NCI-H1417 (cell line): ENCODE measurements at regions not wholly inside any gene's neighbourhood (a gene's known extent, or its start where the extent isn't known, plus 50 kb on each side); places are given as distances from the start of the nearest gene placed in this dataset.
A peak's percentile ranks its signal among the peaks of the same experiment; 100 is the strongest.

Source experiments
- DNase-seq, 3 experiments: peaks; one replicate each; lab custom pipeline; 2025; lab: John Stamatoyannopoulos, UW

DNA sequence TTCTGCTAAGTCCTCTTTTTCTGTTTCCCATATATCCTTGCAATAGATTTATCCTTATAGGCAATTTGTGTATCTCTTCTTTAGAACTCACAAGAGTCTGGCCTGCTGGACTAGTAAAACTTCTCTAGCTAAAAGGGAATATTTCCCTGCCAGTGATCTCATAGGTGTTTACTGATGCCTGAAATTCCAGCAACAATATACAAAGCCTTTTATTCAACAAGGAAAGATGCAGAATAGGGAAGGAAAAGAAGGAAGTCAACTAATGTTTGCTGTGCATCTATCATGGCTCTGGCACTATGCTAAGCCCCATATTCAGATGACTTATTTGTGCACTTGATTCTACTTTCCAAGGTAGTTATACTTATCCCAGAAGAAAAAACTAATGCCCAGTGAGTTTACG, 160.0 kb upstream of the DMRTA1 start:
- no peak for DNase-seq

DNA sequence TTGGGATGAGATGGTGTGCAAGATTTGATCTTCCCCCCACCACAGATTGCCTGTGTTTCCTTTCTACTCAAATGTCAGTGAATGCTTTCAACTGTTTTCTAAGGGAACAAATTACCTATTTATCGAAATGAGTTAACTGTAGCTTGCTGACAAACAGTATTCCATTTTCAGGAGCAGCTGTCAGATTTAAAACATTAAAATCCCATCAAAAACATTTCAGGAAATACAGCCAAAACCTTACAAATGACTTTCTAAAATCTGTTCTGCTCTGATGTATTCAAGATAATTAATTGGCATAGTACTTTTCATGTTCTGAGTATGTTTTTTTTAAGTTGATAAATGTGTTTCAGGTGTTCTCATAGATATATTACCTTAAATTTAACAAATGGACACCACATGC, 158.0 kb upstream of the DMRTA1 start:
- DNase-seq: no peak

DNA sequence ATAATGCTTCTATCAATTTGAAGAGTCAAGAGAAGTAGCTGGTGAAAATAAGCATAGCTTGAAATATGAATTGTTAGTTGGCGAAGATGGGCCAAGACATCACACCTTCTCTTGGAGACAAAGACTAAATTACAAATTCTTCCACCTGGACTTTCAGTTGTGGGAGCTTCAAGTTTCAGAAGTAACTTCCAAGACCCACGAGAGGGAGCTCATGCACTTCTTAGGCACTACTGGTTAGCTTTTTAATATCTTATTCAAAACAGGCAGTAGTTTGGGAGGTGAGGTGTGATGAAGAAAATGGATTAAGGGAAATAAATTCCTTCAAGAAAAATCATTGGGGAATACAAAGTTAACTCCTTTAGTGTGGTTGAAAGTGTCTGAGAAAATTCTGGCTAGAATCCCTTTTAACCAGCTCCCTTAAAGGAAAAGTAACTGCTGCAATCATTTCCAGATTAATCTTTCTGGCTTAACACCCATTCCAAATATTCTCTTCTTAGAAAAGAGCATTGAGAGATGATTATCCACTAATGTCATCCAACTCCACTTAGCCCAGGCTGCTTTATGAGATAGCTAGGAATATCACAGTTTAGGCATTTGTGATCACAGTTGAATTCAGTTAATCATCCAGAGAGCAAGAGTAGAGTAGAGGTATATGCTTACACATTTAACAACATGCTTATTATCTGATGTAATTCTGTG, 139.5 kb upstream of the DMRTA1 start:
- peak in 1 of 3 experiments; percentile 24 for DNase-seq

DNA sequence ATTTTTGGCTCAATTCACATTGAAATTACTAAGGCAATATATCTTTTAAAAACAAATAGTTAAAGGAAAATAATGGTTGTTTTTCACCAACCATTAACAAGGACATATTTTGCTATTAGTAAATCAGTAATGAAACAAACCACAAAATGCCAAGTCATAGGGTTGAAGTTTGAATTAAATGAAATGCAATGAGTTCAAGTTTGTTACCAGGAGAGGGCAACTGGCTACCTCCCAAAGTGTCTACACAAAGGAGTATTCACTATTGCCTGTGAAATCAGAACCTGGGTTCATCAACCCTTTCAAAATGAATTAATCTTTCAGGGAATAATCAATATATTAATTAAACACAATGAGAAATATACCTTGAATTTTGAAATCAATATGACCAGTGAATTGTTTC, 138.4 kb upstream of the DMRTA1 start:
- DNase-seq: no peak

DNA sequence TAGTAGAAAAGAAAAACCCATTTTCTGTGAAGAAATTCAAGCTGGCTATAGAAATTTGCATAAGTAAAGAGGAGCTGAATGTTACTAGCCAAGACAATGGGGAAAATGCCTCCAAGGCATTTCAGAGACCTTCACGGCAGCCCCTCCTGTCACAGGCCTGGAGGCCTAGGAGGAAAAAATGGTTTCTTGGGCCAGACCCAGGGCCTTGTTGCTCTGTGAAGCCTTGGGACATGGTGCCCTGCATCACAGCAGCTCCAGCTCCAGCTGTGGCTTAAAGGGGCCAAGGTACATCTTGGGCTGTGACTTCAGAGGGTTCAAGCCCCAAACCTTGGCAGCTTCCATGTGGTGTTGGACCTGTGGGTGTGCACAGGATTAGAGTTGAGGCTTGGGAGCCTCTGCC, 130.0 kb upstream of the DMRTA1 start:
- no peak for DNase-seq

DNA sequence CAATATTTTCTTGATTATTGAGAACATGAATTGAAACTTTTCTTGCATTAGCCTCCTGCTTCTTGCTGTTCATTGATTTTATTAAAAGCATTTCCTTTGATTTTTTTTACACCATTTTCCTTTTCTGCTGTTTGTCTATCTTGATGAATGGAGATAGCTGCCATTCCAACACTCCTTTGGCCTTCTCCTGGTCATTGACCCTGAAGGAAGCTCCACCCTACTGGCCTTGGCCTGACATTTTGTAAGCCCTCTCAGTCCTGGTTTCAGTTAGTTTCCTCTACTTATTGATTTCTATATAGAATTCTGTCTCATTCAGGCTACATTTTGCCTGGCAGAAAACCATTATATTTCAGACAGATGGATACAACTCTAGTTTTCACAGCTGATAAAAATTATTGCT, 115.1 kb upstream of the DMRTA1 start:
- DNase-seq: no peak

DNA sequence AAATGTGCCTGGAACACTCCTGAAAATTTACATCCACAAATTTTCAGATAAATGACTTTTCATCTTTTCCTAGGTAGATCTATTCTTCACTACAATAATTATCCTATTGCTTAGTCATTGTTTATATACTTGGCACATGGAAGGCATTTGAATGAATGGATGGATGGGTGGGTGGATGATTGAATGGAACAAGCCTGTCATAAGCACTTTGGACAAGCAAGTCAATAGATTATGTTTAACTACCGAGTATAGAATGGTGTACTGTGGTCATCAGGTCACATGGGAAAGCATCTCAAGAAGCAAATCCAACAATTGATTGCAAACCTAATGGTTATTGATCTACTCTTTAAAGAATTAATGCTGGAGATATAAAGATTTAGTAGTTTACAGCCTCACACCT, 114.4 kb upstream of the DMRTA1 start:
- DNase-seq: no peak

DNA sequence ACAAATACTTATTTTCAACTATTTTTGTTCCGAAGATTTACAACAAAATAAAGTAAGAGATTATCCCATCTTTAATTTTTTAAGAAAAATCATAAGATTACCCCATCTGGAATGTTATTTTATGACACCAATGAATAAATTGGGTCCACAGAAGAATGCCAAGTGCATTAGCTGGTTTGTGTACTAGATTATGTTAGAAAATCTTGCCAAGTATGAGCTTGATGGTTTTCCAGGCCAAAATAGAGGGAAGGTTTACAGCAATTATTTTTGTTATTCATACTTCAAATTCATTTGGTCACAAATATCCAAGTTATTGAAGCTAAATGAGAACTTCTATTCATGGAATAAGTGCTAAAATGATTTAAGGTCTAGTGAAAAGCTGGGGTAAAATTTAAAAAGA, 109.4 kb upstream of the DMRTA1 start:
- no peak for DNase-seq

DNA sequence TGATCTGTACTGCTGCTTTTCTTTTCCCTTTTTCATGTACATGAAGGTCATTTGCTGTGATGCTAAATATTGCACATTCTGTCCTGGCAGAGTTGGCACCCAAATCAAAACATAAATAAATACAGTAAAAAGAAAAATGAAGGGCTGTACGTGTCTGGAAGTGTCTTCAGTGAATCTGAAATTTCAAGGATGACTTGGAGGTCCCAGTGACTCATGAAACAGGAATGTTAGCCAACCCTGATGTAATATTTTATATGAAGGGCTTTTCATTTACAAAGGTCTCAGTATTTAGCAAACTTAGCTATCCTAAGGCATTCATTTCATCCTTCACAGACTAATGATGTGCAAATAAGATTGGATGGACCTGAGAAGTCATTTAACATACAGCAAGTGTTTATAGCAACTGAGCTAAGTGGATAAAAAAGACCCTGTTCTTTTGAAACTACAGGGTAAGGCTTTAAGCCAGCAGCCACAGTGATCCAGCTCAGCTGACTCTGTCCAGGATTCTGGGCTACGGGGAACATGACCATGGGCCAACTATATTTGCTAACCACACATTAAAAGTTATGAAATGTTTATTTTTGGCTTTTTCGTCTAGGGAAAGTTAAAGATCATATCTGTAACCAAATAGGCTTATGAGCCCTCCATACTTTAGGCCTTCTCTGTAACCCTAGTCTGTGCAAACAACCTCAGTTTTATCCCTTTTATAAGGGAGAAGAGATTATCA, 104.0 kb upstream of the DMRTA1 start:
- no peak for DNase-seq

DNA sequence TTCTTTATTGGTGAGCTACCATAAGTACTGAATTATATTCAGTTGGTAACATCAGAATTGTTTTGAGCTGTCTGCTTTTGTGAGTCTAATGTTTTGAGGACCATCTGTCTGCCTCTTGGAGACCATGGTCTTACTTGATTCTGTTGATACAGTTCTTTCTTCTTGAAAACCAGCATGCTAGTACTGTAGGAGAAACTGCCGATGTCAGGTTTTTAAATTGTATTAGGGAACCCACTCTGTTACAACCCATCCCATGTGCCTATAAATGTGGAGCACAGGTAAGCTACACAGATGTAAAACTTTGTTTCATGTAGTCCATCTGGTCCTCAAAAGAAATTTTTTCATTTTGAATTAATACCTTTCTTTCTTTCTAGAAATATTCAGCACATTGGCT, 103.4 kb upstream of the DMRTA1 start:
- no peak for DNase-seq

DNA sequence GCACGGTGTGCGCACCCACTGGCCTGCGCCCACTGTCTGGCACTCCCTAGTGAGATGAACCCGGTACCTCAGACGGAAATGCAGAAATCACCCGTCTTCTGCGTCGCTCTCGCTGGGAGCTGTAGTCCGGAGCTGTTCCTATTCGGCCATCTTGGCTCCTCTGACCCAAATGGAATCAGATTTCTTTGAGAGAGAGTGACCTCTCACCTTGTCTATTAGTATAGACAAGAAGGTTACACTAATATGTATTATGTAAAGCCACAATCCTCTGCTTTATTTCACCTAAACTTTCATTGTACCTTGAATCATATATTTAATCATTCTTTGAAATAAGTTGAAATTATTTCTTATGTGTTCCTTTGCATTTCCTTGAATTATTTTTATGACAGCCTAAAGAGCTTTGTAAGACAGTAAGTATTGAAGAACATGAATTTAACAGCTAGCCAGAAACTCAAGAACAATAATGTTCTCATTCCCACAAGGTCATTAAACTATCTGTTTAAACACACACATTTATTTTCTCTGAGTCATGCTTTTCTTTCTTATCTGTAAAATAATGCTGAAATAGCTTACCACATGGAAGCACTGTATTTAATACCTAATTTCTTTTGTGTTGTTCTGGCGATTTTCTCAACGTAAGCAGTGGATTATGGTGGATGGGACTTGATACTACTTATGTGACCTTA, 91.8 kb upstream of the DMRTA1 start:
- DNase-seq: no peak

DNA sequence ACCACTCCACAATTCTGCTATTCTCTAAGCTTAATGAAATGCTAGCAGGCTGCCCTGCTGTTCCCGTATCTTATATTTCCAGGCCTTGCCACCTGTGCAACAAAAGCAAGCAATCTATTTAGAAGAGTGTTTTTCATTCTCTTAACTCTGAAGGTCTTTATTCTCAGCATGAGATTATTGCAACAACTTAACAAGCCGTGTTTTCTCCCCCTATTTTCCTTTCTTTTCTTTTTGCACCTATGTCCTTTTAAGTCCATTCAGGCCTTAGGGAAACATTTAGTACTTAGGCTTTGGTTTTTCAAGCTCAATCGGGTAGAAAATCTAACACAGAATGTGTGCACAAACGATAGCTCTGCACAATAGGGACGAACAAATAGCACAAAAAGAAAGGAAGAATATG, 89.6 kb upstream of the DMRTA1 start:
- DNase-seq: peak in 1 of 3 experiments; percentile 12

DNA sequence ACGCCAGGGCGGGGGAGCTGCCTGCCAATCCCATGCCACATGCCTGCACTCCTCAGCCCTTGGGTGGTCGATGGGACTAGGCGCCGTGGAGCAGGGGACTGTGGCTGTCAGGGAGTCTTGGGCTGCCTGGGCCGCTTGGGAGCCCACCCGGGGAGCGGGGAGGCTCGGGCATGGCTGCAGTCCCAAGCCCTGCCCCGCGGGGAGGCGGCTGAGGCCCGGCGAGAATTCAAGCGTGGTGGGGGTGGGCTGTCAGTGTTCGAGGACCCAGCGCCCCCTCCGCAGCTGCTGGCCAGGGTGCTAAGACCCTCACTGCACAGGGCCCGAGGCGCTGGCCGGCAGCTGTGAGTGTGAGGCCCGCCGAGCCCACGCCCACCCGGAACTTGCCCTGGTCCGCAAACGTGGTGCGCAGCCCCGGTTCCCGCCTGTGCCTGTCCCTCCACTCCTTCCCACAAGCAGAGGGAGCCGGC, 83.2 kb upstream of the DMRTA1 start:
- no peak for DNase-seq

DNA sequence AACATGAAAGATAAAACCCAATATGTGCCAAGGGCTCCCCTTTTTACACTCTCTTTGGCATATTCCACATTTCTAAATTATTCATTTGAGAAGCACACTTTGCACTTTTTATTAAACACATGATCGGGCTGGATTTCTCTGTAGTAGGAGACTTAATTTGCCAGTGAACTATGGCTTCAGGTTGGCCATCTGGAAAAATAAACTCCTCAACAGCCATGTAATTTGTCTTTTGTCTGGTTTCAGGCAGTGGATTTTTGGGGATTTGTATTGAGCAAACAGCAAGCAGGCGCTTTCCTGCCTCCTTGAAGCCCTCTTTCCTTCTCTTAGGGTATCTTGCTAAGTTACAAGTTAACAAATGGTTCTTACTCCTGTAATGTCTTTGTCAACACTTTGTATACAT, 73.0 kb upstream of the DMRTA1 start:
- no peak for DNase-seq

DNA sequence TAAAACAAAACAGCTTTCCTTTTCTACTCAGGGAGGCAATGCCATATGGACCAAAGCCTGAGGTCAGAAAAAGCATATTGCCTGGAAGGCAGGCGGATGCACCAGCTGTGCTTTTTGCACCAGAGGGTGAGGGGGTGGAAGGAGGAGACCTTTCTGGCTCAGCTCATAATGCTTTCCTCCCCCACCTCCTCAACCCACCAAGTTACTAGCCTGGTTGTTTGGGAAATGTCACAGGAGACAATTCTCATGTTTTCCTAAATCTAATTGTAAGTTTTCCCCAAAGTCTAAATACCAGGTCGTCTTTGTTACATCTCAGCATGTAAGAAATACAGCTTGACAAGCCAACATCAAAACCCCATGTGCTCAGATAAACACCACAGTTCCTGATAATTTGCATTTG, 72.6 kb upstream of the DMRTA1 start:
- DNase-seq: no peak

DNA sequence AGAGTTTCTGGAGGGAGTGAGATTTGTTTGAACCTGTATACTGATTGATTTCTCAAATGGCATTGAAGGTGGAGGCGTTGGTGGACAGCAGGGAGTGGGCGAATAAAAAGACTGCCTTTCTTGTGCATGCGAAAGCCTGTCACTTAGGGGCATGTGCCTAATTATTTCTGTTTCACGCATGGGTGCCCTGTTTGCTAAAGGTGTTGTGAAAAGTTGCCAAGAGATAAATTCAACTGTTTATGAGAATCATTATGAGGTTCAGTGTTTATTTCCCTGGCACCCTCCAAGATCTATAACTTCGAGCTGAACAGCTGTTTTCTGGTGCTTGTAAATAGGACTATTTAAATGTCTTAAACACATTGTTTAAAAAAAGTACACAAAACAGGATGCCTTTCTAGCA, 67.4 kb upstream of the DMRTA1 start:
- peak in 1 of 3 experiments; percentile 1 for DNase-seq

DNA sequence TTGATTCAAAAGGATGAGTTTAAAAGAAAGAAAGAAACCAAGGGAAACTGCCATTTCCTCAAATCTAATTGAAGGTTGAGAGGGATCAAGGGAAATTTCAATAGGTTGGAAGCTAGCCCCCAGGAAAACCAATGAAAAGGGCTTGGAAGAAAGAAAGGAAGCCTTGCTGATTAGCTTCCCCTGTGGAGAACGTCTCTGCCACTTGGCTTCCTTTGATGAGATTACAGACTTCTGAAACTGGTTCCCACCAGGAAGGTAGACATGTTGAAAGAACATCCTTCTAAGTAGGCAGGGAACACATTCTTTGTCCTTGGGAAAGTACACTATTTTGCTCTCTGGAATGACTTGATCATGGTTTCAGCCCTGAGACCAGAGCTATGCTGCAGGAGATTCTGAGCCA, 65.5 kb upstream of the DMRTA1 start:
- no peak for DNase-seq

DNA sequence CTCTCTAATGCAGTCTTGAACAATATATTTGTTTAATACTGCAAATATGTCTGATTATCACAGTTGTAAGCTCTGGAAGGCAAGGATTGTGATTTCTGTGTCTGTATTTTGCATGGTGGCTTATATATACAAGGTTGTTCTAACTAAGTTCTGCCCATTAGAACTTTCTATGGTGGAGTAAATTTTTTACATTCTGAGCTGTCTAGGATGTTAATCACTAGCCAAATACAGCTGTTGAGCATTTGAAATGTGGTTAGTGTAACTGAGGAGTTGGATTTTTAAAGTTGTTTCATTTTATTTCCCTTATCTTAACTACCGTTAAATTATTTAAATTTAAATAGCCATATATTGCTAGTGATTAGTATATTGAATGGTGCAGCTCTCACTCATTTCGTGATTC, 64.3 kb upstream of the DMRTA1 start:
- DNase-seq: no peak

DNA sequence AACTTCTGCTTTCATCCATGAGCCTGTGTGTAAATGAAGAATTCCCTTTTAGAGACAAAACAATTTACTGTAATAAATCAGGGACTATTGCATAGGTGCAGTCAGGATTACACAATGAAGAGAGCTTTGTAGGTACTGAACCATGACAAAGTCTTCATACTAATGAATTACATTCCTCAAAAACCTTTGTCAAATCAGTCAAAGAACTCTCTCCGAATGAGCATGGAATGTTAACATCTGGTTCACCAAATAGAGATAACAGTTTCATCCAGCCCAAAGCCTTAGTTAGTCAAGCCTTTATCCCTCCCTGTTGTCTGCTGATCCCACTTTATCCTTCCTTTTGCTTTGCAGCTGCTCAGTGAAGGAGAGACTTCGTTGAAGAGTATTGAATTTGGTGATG, 62.9 kb upstream of the DMRTA1 start:
- DNase-seq: no peak

DNA sequence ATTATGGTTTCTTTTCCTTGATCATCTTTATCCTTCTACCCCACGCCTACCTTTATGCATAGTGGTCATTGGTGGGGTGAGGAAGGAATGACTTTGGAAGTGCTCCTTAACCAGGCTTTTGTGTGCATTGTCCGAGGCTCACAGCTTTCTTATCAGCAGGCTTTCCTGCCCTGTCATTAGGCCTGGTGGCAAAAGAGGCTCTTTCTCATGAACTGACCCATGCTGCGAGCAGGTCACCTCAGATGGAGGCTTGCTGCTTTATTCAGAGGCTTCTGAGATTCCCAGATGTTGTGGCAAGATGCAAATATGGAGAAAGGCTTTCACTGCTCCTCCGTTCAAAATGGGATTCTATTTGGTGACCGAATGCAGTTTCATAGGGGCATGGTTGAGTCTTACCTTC, 57.4 kb upstream of the DMRTA1 start:
- no peak for DNase-seq

DNA sequence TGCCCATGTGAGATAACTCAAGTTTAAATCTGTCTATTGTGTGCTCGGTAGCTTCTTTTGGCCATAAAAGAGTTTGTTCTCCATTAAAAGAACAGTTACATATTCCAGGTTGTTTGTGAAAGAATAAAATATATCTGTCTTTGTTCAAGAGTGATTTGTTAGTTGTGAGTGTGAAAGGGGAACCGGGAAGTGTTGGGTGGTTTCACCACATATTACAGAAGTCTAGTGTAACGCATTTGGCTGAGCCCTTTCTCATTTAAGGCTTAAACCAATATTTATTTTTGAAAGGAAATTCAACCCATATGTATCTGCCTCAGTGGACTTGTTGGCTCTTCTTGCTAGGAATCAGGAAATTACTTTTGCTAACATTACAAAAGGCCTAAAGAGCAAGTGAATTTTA, 54.1 kb upstream of the DMRTA1 start:
- no peak for DNase-seq

DNA sequence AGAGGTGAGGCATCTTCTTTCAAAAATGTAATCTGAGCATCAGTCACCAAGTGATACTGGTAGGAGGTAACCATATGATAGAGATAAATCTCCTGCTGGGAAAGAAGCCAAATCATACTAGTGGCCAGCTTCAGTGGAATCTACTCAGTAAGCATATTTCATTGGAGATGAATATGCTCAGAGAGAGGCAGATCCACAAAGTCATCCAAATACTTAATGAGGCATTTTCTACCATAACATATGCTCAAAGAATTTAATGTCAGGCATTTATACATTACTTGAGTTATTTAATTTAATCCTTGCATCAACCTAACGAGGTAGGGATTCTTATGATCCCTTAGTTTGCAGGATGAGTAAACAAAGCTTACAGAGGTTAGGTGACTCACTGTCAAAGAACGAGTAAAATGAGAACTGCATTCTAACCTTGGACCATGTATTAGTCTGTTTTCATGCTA, 50.9 kb upstream of the DMRTA1 start:
- DNase-seq: no peak
